ENCODE measurements at regions not wholly inside any gene's neighbourhood (a gene's known extent, or its start where the extent isn't known, plus 50 kb on each side); places are given as distances from the start of the nearest gene placed in this dataset.

- DNase-seq, result no peak
- ATAC-seq, result no peak
- Histone ChIP-seq H3K4me1 (ENCODE audit: control insufficient read depth, insufficient read depth, low read length) (no peaks in the 10 kb centered on the region), H3K27me3 (ENCODE audit: control insufficient read depth, insufficient read depth) (no peaks in the 10 kb centered on the region), H3K4me3 (ENCODE audit: low read length) (no peak overlapping the region), H3K9me3 (ENCODE audit: control insufficient read depth, low read length) (no peaks in the 10 kb centered on the region), H3K27ac (ENCODE audit: low read length) (no peak overlapping the region)
- intact Hi-C loops (cut with DNase I), result no loop called here
- 90% methylated on average over 23 of the region's 23 CpGs for WGBS
Measured at GRCh38 chr7:73974101-73974947, 53.6 kb upstream of the ELN start.

GRCh38 chr7:73974948-73975926, 52.7 kb upstream of the ELN start:
- intact Hi-C loops (cut with DNase I), result no loop called here
- ATAC-seq (peak in 1 of 2 donors; percentile 39), DNase-seq (peak in 2 of 3 donors; percentile 76 to 81)
- no peak overlapping the region for H3K4me3 ChIP-seq (ENCODE audit: low read length)
- no peaks in the 10 kb centered on the region for H3K9me3 ChIP-seq (ENCODE audit: control insufficient read depth, low read length)
- no peaks in the 10 kb centered on the region for H3K27me3 ChIP-seq (ENCODE audit: control insufficient read depth, insufficient read depth)
- H3K4me1 ChIP-seq (ENCODE audit: control insufficient read depth, insufficient read depth, low read length), result no peaks in the 10 kb centered on the region
- no peak overlapping the region for H3K27ac ChIP-seq (ENCODE audit: low read length)
- 72% methylated on average over 30 of the region's 30 CpGs for WGBS

- H3K27ac ChIP-seq (ENCODE audit: low read length), result no peak overlapping the region
- ATAC-seq, result no peak
- WGBS, result 61% methylated on average over 24 of the region's 24 CpGs
- no peaks in the 10 kb centered on the region for H3K4me1 ChIP-seq (ENCODE audit: control insufficient read depth, insufficient read depth, low read length)
- intact Hi-C loops (cut with DNase I), result no loop called here
- no peaks in the 10 kb centered on the region for H3K27me3 ChIP-seq (ENCODE audit: control insufficient read depth, insufficient read depth)
- no peaks in the 10 kb centered on the region for H3K9me3 ChIP-seq (ENCODE audit: control insufficient read depth, low read length)
- DNase-seq, result peak in 1 of 3 donors; percentile 54
- H3K4me3 ChIP-seq (ENCODE audit: low read length), result no peak overlapping the region
Measured at GRCh38 chr7:73976761-73977618, 51.0 kb upstream of the ELN start.

GRCh38 chr7:73977619-73978618, 50.1 kb upstream of the ELN start:
- H3K27me3 ChIP-seq (ENCODE audit: control insufficient read depth, insufficient read depth), result no peaks in the 10 kb centered on the region
- H3K4me3 ChIP-seq (ENCODE audit: low read length), result no peak overlapping the region
- DNase-seq (peak; percentile 55 to 77 (median 60)), ATAC-seq (peak in 1 of 2 donors; percentile 51)
- no peak overlapping the region for H3K27ac ChIP-seq (ENCODE audit: low read length)
- intact Hi-C loops (cut with DNase I), result no loop called here
- H3K4me1 ChIP-seq (ENCODE audit: control insufficient read depth, insufficient read depth, low read length), result no peaks in the 10 kb centered on the region
- WGBS, result 82% methylated on average over 23 of the region's 23 CpGs
- H3K9me3 ChIP-seq (ENCODE audit: control insufficient read depth, low read length), result no peaks in the 10 kb centered on the region

Measured in right cardiac atrium (tissue), 5 donors.